OCI-LY3 (cell line): ENCODE measurements at regions not wholly inside any gene's neighbourhood (a gene's known extent, or its start where the extent isn't known, plus 50 kb on each side); places are given as distances from the start of the nearest gene placed in this dataset.
"Not testable (repeated sequence)": the region's sequence is repeated elsewhere in the genome, so short reads cannot be mapped to it uniquely, and the experiment has no call there.

Experiments
- CTCF ChIP-seq: fragments of 200-600, 300-600 bp; sonication (generic); IDR thresholded peaks from 2 replicates; pipeline ENCODE4 v1.5.1; 2014; ENCODE audit warnings: antibody characterized with exemption, low read length, low read depth
- EZH2phosphoT487 ChIP-seq: fragments of 200-600 bp; shearing (Covaris generic); IDR thresholded peaks from 2 replicates; pipeline ENCODE4 v1.6.1; 2018; ENCODE audit warnings: antibody characterized with exemption, mixed run types, low read depth

GRCh38 chrX:129337264-129337663 lies 186.0 kb downstream of the SMARCA1 start:
- not testable (repeated sequence) for TF ChIP-seq CTCF, EZH2phosphoT487
